ENCODE measurements at regions not wholly inside any gene's neighbourhood (a gene's known extent, or its start where the extent isn't known, plus 50 kb on each side); places are given as distances from the start of the nearest gene placed in this dataset.

DNA sequence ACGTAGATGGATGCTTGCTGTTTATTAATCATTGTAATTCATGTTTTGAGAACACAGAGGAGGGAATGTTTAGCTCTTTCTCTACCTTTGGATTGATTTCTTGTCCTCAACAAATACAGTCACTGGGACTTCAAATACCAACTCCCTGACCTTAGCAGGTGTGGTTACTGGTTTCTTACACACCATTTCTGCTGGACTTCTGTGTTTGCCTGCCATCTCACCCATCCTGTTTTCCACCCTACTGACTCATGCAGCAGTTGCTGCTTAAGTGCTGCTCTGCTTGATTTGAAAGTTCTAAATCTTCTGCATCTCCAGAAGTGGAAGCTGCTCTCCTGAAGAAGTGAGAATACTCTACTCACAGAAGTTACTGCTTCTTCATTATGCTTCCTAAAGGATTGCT, 170.3 kb downstream of the ZPLD1 start:
- no peak for DNase-seq

- no peak for DNase-seq
Observed at GRCh38 chr3:102608875-102609274, 174.1 kb downstream of the ZPLD1 start.

- DNase-seq: no peak
Observed at GRCh38 chr3:102614021-102614569, 179.3 kb downstream of the ZPLD1 start.

GRCh38 chr3:102614585-102614984, 179.8 kb downstream of the ZPLD1 start:
- DNase-seq: no peak

- no peak for DNase-seq
Observed at GRCh38 chr3:102617381-102617780, 182.6 kb downstream of the ZPLD1 start.

GRCh38 chr3:102619361-102619760, 184.5 kb downstream of the ZPLD1 start:
- DNase-seq: no peak

DNA sequence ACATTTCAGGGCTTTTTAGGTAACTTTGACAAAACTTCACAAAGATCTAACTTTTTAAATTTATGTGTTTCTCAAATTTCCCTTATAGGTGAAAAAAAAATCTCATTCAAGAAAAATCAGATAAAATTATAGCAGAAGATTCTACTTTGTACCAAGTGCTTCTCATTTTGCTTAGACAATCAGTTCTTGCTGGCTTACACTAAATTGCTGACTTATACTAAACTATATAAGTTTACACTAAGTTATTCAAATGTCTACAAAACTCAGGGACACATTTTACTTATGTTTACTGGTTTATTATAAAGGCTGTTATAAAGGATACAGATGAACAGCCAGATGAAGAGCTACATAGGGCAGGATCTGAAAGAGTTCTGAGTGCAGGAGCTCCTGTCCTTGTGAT, 195.1 kb downstream of the ZPLD1 start:
- DNase-seq: no peak

GRCh38 chr3:102630531-102630930, 195.7 kb downstream of the ZPLD1 start:
- no peak for DNase-seq

DNA sequence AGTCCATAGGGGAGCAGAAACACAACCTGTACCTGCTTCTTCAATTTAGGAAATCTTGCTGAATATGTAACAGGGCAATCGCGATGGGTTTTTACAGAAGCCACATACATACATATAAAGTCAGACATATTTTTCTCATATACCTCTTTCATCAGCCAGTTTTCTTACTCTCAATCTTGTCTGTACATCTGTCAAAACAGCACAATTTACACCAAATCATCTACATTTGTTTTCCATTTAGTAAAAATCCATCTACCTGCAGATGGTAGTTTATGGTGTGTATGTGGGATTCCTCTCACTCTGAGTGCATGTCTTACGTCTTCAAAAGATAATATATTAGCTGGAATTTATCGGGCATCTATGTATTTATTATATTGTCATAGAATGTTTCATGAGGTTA, 208.7 kb downstream of the ZPLD1 start:
- no peak for DNase-seq

DNA sequence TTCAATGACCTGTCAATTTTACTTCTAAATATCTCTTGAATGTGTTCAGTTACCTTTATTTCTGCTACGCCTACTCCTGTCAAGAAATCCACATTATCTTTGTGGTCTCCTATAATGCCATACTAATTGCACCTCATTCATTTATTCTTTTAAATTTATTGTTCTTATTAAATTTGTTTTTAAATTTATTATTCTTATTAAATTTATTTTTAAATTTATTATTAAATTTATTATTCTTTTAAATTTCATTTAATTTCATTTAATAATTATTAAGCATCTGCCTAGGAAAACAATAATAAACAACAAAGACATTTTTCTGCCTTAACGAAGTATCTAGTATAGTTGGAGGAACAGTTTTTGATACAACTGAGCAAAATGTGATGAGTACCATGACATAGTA, 211.7 kb downstream of the ZPLD1 start:
- DNase-seq: no peak

- DNase-seq: no peak
Observed at GRCh38 chr3:102660653-102661052, 225.8 kb downstream of the ZPLD1 start.

DNA sequence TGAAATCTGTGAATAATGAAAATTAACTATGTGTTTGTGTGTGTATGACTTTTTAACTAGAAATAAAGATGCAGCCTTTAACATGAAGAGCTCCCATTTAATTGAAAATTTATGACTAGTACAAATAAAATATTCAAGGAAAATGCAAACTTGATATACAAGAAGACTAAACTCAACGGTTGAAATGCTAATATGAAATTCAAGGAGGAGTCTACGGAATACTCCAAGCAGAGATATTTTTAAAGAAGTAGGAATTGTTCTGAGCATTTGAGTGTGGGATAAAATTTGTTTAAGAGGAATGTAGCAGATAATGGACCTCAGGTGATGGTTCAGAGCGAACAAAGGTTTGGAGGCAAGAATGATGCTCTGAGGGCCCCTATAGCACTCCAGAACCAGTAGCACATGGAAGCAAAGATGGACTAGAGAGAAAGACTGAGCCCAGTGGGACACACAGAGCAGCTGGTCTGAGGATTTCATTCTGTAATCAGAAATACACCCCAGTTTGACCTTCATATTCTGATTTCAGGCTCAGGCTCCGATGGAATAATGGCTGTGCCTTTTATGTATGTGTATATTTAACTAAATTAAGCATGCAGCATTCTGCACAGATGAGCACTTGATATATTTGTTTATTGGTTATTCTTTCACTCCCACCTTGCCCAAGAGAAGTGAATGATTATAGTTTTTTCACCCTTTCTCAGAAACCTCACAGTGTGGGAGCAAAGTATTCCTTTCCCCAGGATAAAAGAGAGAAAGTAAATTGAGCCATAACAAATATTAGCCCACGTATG, 227.1 kb downstream of the ZPLD1 start:
- DNase-seq: no peak

DNA sequence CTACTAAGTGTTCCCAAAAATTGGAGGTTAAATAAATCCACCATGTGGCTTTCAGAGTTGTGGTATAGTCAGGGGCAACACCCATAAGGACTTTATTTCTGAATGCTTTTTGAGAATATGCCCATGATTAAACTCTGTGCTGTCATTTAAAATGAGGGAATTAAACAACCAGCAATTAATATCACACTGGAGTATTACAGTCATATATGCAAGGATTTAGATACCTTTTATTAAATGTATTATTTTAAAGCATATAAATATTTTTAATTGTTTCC, 227.6 kb downstream of the ZPLD1 start:
- DNase-seq: no peak

DNA sequence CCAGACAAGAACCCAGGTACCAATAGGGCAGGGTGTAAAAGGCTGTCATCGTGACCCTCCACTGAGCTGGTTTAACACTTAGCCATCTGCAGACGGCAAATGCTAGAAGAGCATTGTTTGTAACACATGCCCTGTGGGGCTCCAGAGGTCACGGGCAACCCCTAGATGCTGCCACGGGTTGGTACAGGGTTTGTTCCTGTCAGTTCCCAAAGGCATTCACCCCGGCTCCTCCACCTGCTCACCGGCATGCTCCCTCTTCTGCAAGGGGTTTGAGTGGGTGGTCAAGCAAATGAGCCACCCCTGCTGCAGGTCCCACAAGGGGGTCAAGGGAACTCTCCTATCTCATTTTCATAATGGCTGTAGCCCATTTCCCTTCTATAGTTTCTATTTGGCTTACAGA, 229.3 kb downstream of the ZPLD1 start:
- no peak for DNase-seq

DNA sequence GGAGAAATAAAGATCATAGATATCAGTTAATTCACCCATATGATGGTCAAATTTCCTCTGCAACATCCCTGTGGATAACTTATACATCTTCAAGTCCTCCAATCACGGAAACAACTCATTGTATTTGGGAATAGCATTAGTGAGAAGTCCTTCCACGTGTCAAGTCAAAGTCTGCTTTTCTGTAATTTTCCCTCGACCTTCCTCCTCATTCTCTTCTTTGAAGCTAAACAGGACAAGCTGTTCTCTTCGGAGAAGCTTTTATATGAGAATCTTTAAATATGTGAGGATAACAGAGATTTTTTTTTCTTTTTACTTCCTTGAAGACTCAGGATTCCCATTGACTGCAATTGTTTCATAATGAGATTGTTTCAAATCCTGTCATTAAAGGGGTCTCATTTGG, 230.4 kb downstream of the ZPLD1 start:
- DNase-seq: no peak

GRCh38 chr3:102668247-102668646, 233.4 kb downstream of the ZPLD1 start:
- no peak for DNase-seq

GRCh38 chr3:102670986-102671385, 236.2 kb downstream of the ZPLD1 start:
- no peak for DNase-seq

GRCh38 chr3:102672305-102672704, 237.5 kb downstream of the ZPLD1 start:
- no peak for DNase-seq

- peak; percentile 28 to 38 for DNase-seq
Observed at GRCh38 chr3:102673271-102674115, 238.7 kb downstream of the ZPLD1 start.

DNA sequence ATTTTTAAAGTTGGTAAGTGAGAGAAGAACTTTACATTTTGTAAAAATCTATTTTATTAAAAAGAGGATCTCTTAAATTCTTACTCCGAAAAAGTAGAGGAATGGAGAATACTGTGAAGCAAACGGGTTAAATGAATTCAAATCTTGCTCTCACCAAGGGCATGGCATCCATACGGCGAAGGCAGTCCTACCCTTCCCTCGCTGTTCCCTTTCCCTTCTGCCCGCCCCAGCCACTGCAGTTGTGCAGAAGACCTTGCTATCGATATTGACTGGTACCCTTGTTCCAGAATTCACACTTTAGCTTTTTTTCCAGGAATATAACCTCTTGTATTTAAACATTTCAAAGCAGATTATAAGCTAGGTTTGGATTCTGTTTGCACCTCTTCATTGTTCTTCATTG, 239.5 kb downstream of the ZPLD1 start:
- no peak for DNase-seq

GRCh38 chr3:102676424-102676823, 241.6 kb downstream of the ZPLD1 start:
- no peak for DNase-seq

DNA sequence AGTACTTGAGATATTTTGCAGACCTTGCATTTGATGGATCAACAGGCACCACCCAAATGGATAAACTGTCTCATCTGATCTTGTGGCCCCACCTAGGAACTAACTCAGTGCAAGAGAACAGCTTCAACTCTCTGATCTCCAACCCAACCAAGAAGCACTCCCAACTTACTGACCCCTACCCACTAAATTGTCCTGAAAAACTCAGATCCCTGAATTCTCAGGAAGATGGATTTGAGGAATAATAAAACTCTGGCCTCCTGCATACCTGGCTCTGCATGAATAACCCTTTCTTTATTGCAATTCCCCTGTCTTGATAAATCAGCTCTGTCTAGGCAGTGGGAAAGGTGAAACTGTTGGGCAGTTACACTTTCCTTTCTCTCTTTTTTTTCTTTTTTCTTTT, 247.9 kb downstream of the ZPLD1 start:
- no peak for DNase-seq

GRCh38 chr3:102686792-102687191, 252.0 kb downstream of the ZPLD1 start:
- no peak for DNase-seq

GRCh38 chr3:102687851-102688555, 253.2 kb downstream of the ZPLD1 start:
- no peak for DNase-seq
